ENCODE measurements at regions not wholly inside any gene's neighbourhood (a gene's known extent, or its start where the extent isn't known, plus 50 kb on each side); places are given as distances from the start of the nearest gene placed in this dataset.
A peak's percentile ranks its signal among the peaks of the same experiment; 100 is the strongest.

DNA sequence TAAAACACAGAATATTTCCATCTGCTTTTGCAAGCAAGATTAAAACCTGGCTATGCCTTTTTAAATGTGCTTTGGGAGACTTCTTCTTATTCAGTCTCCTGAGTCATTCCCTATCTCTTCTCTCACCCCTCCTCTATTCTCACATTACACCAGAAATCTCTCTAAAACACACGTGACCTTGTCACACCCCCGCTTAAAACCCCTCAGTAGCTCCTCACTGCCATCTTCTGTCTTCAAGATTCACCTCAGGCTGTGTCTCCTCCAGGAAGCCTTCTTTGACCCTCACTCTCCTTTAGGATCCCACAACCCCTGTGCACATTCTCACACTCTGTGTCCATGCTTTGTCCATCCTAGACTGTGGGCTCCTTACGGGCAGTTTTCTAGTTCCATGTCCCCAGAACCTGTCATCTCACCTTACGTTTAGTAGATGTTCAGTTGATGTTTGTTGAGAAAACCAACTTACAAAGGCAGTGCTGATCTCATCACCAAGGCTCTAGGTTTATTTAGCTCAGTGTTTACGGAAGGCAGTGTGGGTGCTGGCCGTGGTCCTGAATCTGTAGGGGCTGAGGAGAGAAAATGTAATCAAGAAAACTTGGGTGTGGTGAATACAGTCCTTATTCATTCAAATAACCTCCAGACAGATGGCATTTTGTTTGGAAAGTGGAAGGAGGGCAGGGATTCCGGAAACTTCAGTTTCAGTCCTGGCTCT is 143.5 kb downstream of the DMRTA2 start:
- in situ Hi-C loops (cut with MboI), result no loop called here
- Histone ChIP-seq H3K27ac (ENCODE audit: extremely low read depth, low read depth, low read length) (no peak overlapping the region), H3K79me2 (ENCODE audit: control insufficient read depth, insufficient read depth, low read length) (no peaks in the 10 kb centered on the region), H2AFZ (ENCODE audit: low read depth, low read length) (no peak overlapping the region), H3K9me1 (ENCODE audit: control insufficient read depth, insufficient read depth, low read length) (no peaks in the 10 kb centered on the region), H3K9ac (ENCODE audit: insufficient read depth in 1 of 2, low read depth in 2 of 2, low read length in 2 of 2) (no peak overlapping the region), H3K27me3 (ENCODE audit: control insufficient read depth in 2 of 2, insufficient read depth in 2 of 2, low read length in 2 of 2) (no peaks in the 10 kb centered on the region; a peak in 1 of 5 replicates), H3K4me1 (replicated peaks in 1 of 2; ENCODE audit: control insufficient read depth in 2 of 2, insufficient read depth in 2 of 2, low read length in 2 of 2) (no peaks in the 10 kb centered on the region), H3K4me3 (no peak overlapping the region), H3K36me3 (ENCODE audit: control insufficient read depth, insufficient read depth, low read length) (no peaks in the 10 kb centered on the region), H3K4me2 (ENCODE audit: insufficient read depth, low read length) (no peak overlapping the region), H3K9me3 (replicated peaks; ENCODE audit: control insufficient read depth, insufficient read depth, low read depth, low read length) (no peaks in the 10 kb centered on the region), H4K20me1 (replicated peaks; ENCODE audit: control insufficient read depth, insufficient read depth, low read length) (no peaks in the 10 kb centered on the region; the same call in 1 of the 2 replicates)
- intact Hi-C loops (cut with micrococcal nuclease), result no loop called here
- no peak for FAIRE-seq
- 1% methylated on average over 7 of the region's 7 CpGs for WGBS (ENCODE audit: insufficient coverage, low coverage, missing lambda C conversion rate)
- ATAC-seq, result peak; percentile 69
- POLR2A ChIA-PET, result no interaction called here
- CTCF ChIA-PET (ENCODE audit: low intra/inter-chr PET ratio), result no interaction called here
- BruUV-seq (replicated peaks), result no TSS peak
- DNase-seq (ENCODE audit: extremely low read depth in 1 of 4, low spot score in 3 of 4), result peak; percentile 29 to 38 (median 34)
- TF ChIP-seq HNRNPH1 (optimal IDR thresholded peaks at IDR 0.05; ENCODE audit: low read depth, low read length), result no peak
- TF ChIP-seq EHMT2 (IDR thresholded peaks at IDR 0.05), result peak; percentile 96
- TF ChIP-seq, protein P1, sequence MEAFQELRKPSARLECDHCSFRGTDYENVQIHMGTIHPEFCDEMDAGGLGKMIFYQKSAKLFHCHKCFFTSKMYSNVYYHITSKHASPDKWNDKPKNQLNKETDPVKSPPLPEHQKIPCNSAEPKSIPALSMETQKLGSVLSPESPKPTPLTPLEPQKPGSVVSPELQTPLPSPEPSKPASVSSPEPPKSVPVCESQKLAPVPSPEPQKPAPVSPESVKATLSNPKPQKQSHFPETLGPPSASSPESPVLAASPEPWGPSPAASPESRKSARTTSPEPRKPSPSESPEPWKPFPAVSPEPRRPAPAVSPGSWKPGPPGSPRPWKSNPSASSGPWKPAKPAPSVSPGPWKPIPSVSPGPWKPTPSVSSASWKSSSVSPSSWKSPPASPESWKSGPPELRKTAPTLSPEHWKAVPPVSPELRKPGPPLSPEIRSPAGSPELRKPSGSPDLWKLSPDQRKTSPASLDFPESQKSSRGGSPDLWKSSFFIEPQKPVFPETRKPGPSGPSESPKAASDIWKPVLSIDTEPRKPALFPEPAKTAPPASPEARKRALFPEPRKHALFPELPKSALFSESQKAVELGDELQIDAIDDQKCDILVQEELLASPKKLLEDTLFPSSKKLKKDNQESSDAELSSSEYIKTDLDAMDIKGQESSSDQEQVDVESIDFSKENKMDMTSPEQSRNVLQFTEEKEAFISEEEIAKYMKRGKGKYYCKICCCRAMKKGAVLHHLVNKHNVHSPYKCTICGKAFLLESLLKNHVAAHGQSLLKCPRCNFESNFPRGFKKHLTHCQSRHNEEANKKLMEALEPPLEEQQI (IDR thresholded peaks at IDR 0.05), result 0 out of 2 replicates have a peak, but pooled peaks have one; percentile 35
- no peak for TF ChIP-seq SMARCC2 (IDR thresholded peaks at IDR 0.05; ENCODE audit: low read depth)
- peak; percentile 26; the same call in 1 of the 2 replicates for TF ChIP-seq CBFA2T2 (conservative IDR thresholded peaks at IDR 0.05)
- TF ChIP-seq FOXK2 (conservative IDR thresholded peaks at IDR 0.05 in 1 of 2, IDR thresholded peaks at IDR 0.05 in 1 of 2; ENCODE audit: low read depth in 2 of 2), result 0 out of 4 replicates have a peak, but pooled peaks of 1 of the 2 experiments have one; percentile 32
- TF ChIP-seq ZHX1 (conservative IDR thresholded peaks at IDR 0.05; ENCODE audit: low read length), result no peak
- TF ChIP-seq ATF6 (CRISPR knock-in tag; IDR thresholded peaks at IDR 0.05), result no peak
- TF ChIP-seq AFF1 (IDR thresholded peaks at IDR 0.05; ENCODE audit: low read depth in 1 of 2, partially characterized antibody in 2 of 2), result peak in 1 of 2 experiments; percentile 68
